ENCODE measurements at regions not wholly inside any gene's neighbourhood (a gene's known extent, or its start where the extent isn't known, plus 50 kb on each side); places are given as distances from the start of the nearest gene placed in this dataset.

DNA sequence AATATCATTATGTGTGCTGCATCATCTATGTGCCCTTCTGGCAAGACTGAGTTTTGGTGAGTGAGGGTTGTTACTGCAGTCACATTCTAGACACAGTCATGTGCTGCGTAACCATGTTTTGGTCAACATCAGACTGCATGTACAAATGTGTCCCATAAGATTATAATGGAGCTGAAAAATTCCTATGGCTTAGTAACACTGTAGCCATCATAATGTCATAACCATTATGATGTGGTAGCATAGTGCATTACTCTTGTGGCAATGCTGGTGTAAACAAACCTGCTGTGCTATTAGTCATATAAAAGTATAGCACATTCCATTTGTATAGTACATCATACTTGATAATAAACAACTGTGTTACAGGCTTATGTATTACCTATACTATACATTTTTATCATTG, 198.1 kb upstream of the NUDT6 start:
- Histone ChIP-seq H3K4me3 (ENCODE audit: control insufficient read depth in 1 of 7, extremely low read depth in 1 of 7, insufficient read depth in 4 of 7, low read depth in 2 of 7, low read length in 6 of 7) (no peak overlapping the region), H3K9me3 (ENCODE audit: control extremely low read depth in 1 of 5, control insufficient read depth in 4 of 5, insufficient read depth in 2 of 5, low read depth in 1 of 5, low read length in 4 of 5) (no peaks in the 10 kb centered on the region), H3K4me1 (ENCODE audit: control extremely low read depth in 1 of 4, control insufficient read depth in 4 of 4, insufficient read depth in 4 of 4, low read length in 3 of 4) (no peaks in the 10 kb centered on the region), H3K27ac (ENCODE audit: insufficient read depth in 1 of 2, low read depth in 1 of 2, low read length in 2 of 2, poor library complexity in 1 of 2, severe bottlenecking in 2 of 2) (no peak overlapping the region), H3K27me3 (replicated peaks in 2 of 5; ENCODE audit: control insufficient read depth in 4 of 5, insufficient read depth in 5 of 5, low read length in 4 of 5) (no peaks in the 10 kb centered on the region), H3K36me3 (ENCODE audit: control insufficient read depth in 4 of 4, insufficient read depth in 4 of 4, low read length in 3 of 4) (no peaks in the 10 kb centered on the region)
- WGBS (ENCODE audit: insufficient coverage) = no CpG with 5 or more reads among the region's 1 CpG
- POLR2A ChIA-PET = no interaction called here
- DNase-seq = no peak
- CTCF ChIA-PET = no interaction called here

DNA sequence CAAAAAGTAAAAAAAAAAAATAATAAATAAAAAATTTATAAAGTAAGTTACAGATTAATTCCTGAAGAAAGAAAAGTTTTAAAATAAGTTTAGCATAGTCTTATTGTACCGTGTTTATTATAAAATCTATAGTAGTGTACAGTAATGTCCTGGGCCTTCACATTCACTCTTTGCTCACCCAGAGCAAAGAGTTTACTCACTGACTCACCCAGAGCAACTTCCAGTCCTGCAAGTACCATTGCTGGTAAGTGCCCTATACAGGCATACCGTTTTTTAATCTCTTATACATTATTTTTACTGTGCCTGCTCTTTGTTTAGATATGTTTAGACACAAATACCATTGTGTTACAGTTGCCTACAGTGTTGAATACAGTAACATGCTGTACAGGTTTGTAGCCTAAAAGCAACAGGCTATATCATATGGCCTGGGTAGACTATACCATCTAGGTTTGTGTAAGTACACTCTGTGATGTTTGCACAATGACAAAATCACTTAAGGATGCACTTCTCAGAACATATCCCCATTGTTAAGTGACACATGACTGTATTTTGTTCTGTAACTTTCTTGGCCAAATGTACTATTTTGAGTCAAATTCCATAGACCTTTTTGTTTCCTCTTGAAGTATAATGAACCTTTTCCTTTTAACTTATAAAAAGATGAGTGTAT, 199.0 kb upstream of the NUDT6 start:
- DNase-seq = no peak
- no peak overlapping the region for H3K4me3 ChIP-seq (ENCODE audit: control insufficient read depth in 1 of 7, extremely low read depth in 1 of 7, insufficient read depth in 4 of 7, low read depth in 2 of 7, low read length in 6 of 7)
- H3K36me3 ChIP-seq (ENCODE audit: control insufficient read depth in 4 of 4, insufficient read depth in 4 of 4, low read length in 3 of 4) = no peaks in the 10 kb centered on the region
- H3K27me3 ChIP-seq (replicated peaks in 2 of 5; ENCODE audit: control insufficient read depth in 4 of 5, insufficient read depth in 5 of 5, low read length in 4 of 5) = no peaks in the 10 kb centered on the region
- WGBS (ENCODE audit: insufficient coverage) = 100% methylated on average over 1 of the region's 2 CpGs
- CTCF ChIA-PET = interaction anchor here (0.7 kb wide), 1 partner anchor 541 kb away, joined by 4 read pairs; no protein-coding TSS in a partner anchor
- no peaks in the 10 kb centered on the region for H3K4me1 ChIP-seq (ENCODE audit: control extremely low read depth in 1 of 4, control insufficient read depth in 4 of 4, insufficient read depth in 4 of 4, low read length in 3 of 4)
- H3K27ac ChIP-seq (ENCODE audit: insufficient read depth in 1 of 2, low read depth in 1 of 2, low read length in 2 of 2, poor library complexity in 1 of 2, severe bottlenecking in 2 of 2) = no peak overlapping the region
- POLR2A ChIA-PET = no interaction called here
- H3K9me3 ChIP-seq (ENCODE audit: control extremely low read depth in 1 of 5, control insufficient read depth in 4 of 5, insufficient read depth in 2 of 5, low read depth in 1 of 5, low read length in 4 of 5) = no peaks in the 10 kb centered on the region

DNA sequence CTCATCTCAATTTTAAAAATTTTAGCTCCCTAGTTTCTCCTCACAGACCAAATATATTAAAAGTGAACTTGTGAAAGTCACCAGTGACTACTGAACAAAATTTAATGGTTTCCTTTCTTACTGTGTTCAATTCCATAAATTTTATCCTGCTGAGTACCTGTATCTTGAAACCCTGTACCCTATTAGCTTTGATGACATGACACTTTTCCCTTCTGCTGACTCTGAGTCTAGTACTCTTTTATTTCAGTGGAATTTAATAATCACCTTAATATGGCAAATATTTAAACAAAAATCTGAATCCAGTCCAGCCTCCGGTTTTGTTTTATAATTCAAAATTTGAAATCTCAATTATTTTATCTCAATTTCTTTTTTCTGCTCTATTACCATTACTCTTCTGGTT, 203.1 kb upstream of the NUDT6 start:
- CTCF ChIA-PET = interaction anchor here (1.0 to 6.7 kb wide), 9 partner anchors 12 to 1139 kb away, joined by 3 to 78 read pairs (median 3); no protein-coding TSS in a partner anchor
- Histone ChIP-seq H3K36me3 (ENCODE audit: control insufficient read depth in 4 of 4, insufficient read depth in 4 of 4, low read length in 3 of 4) (no peaks in the 10 kb centered on the region), H3K27me3 (replicated peaks in 2 of 5; ENCODE audit: control insufficient read depth in 4 of 5, insufficient read depth in 5 of 5, low read length in 4 of 5) (no peaks in the 10 kb centered on the region), H3K9me3 (ENCODE audit: control extremely low read depth in 1 of 5, control insufficient read depth in 4 of 5, insufficient read depth in 2 of 5, low read depth in 1 of 5, low read length in 4 of 5) (no peaks in the 10 kb centered on the region), H3K4me3 (ENCODE audit: control insufficient read depth in 1 of 7, extremely low read depth in 1 of 7, insufficient read depth in 4 of 7, low read depth in 2 of 7, low read length in 6 of 7) (no peak overlapping the region), H3K4me1 (ENCODE audit: control extremely low read depth in 1 of 4, control insufficient read depth in 4 of 4, insufficient read depth in 4 of 4, low read length in 3 of 4) (no peaks in the 10 kb centered on the region), H3K27ac (ENCODE audit: insufficient read depth in 1 of 2, low read depth in 1 of 2, low read length in 2 of 2, poor library complexity in 1 of 2, severe bottlenecking in 2 of 2) (no peak overlapping the region)
- no peak for DNase-seq
- 100% methylated on average over 1 of the region's 1 CpG for WGBS (ENCODE audit: insufficient coverage)
- POLR2A ChIA-PET = interaction anchor here (0.5 kb wide), 1 partner anchor 1525 kb away, joined by 3 read pairs; no protein-coding TSS in a partner anchor

DNA sequence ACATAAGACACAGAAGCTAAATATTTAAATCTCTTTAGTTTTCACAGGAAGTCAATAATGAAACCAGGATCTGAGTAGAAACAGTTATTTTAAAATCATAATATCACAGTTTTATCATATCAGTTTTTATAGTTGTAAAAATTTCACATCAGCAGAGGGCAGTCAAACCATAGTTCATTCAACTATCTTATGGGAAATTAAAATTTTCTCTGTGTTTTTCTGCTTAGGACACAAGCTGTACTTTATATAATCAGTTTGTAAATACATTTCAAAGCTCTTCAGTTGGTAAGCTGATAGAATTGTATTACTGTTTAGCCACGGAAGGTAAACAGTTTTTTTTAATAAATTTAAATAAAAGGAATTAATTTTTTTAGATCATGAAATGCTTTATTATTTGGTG, 204.8 kb upstream of the NUDT6 start:
- no peak overlapping the region for H3K27ac ChIP-seq (ENCODE audit: insufficient read depth in 1 of 2, low read depth in 1 of 2, low read length in 2 of 2, poor library complexity in 1 of 2, severe bottlenecking in 2 of 2)
- CTCF ChIA-PET = interaction anchor here (0.7 to 6.7 kb wide), 13 partner anchors 17 to 1137 kb away, joined by 3 to 78 read pairs (median 4); no protein-coding TSS in a partner anchor
- DNase-seq = peak; percentile 21 to 57 (median 44)

DNA sequence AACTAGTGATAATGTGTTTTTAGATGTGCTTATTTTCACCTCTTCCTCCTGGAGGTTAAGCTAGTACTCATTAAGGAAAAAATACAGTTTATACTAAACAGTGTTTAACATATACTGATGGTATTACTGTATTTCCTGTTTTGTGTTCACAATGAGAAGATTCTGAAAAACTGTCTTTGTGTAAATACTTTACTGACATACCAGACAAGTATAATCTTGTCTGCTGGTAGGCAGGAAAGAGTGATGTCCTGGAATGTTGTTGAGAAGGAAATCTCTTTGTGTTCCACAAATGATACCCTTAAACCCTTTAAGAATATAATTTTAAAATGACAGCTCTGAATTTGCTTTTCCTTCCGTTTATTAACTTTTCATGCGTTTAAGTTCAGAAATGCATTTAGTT, 205.5 kb upstream of the NUDT6 start:
- ChIA-PET CTCF (interaction anchor here (0.9 to 6.7 kb wide), 10 partner anchors 17 to 997 kb away, joined by 3 to 78 read pairs (median 4); no protein-coding TSS in a partner anchor), POLR2A (no interaction called here)
- Histone ChIP-seq H3K4me1 (ENCODE audit: control extremely low read depth in 1 of 4, control insufficient read depth in 4 of 4, insufficient read depth in 4 of 4, low read length in 3 of 4) (no peaks in the 10 kb centered on the region), H3K27me3 (replicated peaks in 2 of 5; ENCODE audit: control insufficient read depth in 4 of 5, insufficient read depth in 5 of 5, low read length in 4 of 5) (no peaks in the 10 kb centered on the region), H3K9me3 (ENCODE audit: control extremely low read depth in 1 of 5, control insufficient read depth in 4 of 5, insufficient read depth in 2 of 5, low read depth in 1 of 5, low read length in 4 of 5) (no peaks in the 10 kb centered on the region), H3K4me3 (ENCODE audit: control insufficient read depth in 1 of 7, extremely low read depth in 1 of 7, insufficient read depth in 4 of 7, low read depth in 2 of 7, low read length in 6 of 7) (no peak overlapping the region), H3K27ac (ENCODE audit: insufficient read depth in 1 of 2, low read depth in 1 of 2, low read length in 2 of 2, poor library complexity in 1 of 2, severe bottlenecking in 2 of 2) (no peak overlapping the region), H3K36me3 (ENCODE audit: control insufficient read depth in 4 of 4, insufficient read depth in 4 of 4, low read length in 3 of 4) (no peaks in the 10 kb centered on the region)
- no peak for DNase-seq
- 88% methylated on average over 1 of the region's 2 CpGs for WGBS (ENCODE audit: insufficient coverage)

More for the DNA sequence above, 204.8 kb upstream of the NUDT6 start:
- POLR2A ChIA-PET = no interaction called here
- Histone ChIP-seq H3K9me3 (ENCODE audit: control extremely low read depth in 1 of 5, control insufficient read depth in 4 of 5, insufficient read depth in 2 of 5, low read depth in 1 of 5, low read length in 4 of 5) (no peaks in the 10 kb centered on the region), H3K4me3 (ENCODE audit: control insufficient read depth in 1 of 7, extremely low read depth in 1 of 7, insufficient read depth in 4 of 7, low read depth in 2 of 7, low read length in 6 of 7) (no peak overlapping the region), H3K27me3 (replicated peaks in 2 of 5; ENCODE audit: control insufficient read depth in 4 of 5, insufficient read depth in 5 of 5, low read length in 4 of 5) (no peaks in the 10 kb centered on the region), H3K4me1 (ENCODE audit: control extremely low read depth in 1 of 4, control insufficient read depth in 4 of 4, insufficient read depth in 4 of 4, low read length in 3 of 4) (no peaks in the 10 kb centered on the region), H3K36me3 (ENCODE audit: control insufficient read depth in 4 of 4, insufficient read depth in 4 of 4, low read length in 3 of 4) (no peaks in the 10 kb centered on the region)
- WGBS (ENCODE audit: insufficient coverage) = no CpG with 5 or more reads among the region's 1 CpG

DNA sequence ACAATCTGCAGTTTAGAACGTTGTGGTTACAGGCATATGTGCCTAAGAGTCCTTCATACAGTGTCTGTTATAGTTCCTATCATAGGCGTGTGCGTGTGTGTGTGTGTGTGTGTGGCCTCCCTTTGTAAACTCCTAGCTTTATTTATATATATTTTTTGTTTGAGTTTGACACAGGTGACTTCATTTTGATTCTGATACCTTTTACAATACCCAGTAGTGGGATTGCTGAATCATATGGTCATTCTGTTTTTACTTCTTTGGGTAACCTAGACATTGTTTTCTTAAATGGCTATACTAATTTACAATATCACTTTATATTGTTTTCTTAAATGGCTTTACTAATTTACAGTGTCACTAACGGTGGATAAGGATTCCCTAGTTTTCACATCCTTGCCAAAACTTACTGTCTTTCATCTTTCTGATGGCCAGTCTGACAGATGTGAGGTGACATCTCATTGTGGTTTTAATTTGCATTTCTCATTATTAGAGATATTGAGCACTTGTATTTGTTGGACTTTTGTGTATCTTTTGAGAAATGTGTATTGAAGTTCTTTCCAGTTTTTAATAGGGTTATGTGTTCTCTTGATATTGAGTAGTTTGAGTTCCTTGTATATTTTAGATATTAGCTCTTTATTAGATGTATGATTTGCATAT, 211.1 kb upstream of the NUDT6 start:
- WGBS (ENCODE audit: insufficient coverage) = 100% methylated on average over 1 of the region's 4 CpGs
- DNase-seq = no peak
- Histone ChIP-seq H3K4me3 (ENCODE audit: control insufficient read depth in 1 of 7, extremely low read depth in 1 of 7, insufficient read depth in 4 of 7, low read depth in 2 of 7, low read length in 6 of 7) (no peak overlapping the region), H3K4me1 (ENCODE audit: control extremely low read depth in 1 of 4, control insufficient read depth in 4 of 4, insufficient read depth in 4 of 4, low read length in 3 of 4) (no peaks in the 10 kb centered on the region), H3K27ac (ENCODE audit: insufficient read depth in 1 of 2, low read depth in 1 of 2, low read length in 2 of 2, poor library complexity in 1 of 2, severe bottlenecking in 2 of 2) (no peak overlapping the region), H3K27me3 (replicated peaks in 2 of 5; ENCODE audit: control insufficient read depth in 4 of 5, insufficient read depth in 5 of 5, low read length in 4 of 5) (no peaks in the 10 kb centered on the region), H3K9me3 (ENCODE audit: control extremely low read depth in 1 of 5, control insufficient read depth in 4 of 5, insufficient read depth in 2 of 5, low read depth in 1 of 5, low read length in 4 of 5) (no peaks in the 10 kb centered on the region), H3K36me3 (ENCODE audit: control insufficient read depth in 4 of 4, insufficient read depth in 4 of 4, low read length in 3 of 4) (no peaks in the 10 kb centered on the region)
- CTCF ChIA-PET = no interaction called here
- POLR2A ChIA-PET = no interaction called here

DNA sequence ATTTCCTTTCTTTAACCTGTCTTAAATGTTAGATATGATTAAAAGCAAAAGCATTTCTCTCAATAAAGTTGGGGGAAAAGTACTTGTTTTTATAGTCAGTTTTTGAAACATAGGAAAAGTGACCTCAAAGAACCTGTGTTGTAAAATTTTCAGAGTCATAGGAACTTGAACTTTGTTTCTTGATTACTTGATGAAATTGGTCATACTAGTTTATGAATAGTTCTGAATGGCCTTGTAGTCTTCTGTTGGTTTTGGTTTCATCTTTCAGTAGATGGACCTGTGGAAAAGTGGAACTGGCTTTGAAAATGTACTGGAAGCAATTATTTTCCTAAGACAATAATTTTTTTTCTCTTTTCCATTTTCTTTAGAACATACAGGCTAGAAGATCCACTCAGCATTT, 222.2 kb upstream of the NUDT6 start:
- ChIA-PET POLR2A (no interaction called here), CTCF (interaction anchor here (1.0 kb wide), 1 partner anchor 17 kb away, joined by 3 read pairs; no protein-coding TSS in a partner anchor)
- Histone ChIP-seq H3K36me3 (ENCODE audit: control insufficient read depth in 4 of 4, insufficient read depth in 4 of 4, low read length in 3 of 4) (no peaks in the 10 kb centered on the region), H3K4me3 (ENCODE audit: control insufficient read depth in 1 of 7, extremely low read depth in 1 of 7, insufficient read depth in 4 of 7, low read depth in 2 of 7, low read length in 6 of 7) (no peak overlapping the region), H3K4me1 (ENCODE audit: control extremely low read depth in 1 of 4, control insufficient read depth in 4 of 4, insufficient read depth in 4 of 4, low read length in 3 of 4) (no peaks in the 10 kb centered on the region), H3K9me3 (ENCODE audit: control extremely low read depth in 1 of 5, control insufficient read depth in 4 of 5, insufficient read depth in 2 of 5, low read depth in 1 of 5, low read length in 4 of 5) (no peaks in the 10 kb centered on the region), H3K27ac (ENCODE audit: insufficient read depth in 1 of 2, low read depth in 1 of 2, low read length in 2 of 2, poor library complexity in 1 of 2, severe bottlenecking in 2 of 2) (no peak overlapping the region), H3K27me3 (replicated peaks in 2 of 5; ENCODE audit: control insufficient read depth in 4 of 5, insufficient read depth in 5 of 5, low read length in 4 of 5) (no peaks in the 10 kb centered on the region)
- no peak for DNase-seq

Measured in common myeloid progenitor, CD34-positive (primary cell).